ENCODE measurements at regions not wholly inside any gene's neighbourhood (a gene's known extent, or its start where the extent isn't known, plus 50 kb on each side); places are given as distances from the start of the nearest gene placed in this dataset.

DNA sequence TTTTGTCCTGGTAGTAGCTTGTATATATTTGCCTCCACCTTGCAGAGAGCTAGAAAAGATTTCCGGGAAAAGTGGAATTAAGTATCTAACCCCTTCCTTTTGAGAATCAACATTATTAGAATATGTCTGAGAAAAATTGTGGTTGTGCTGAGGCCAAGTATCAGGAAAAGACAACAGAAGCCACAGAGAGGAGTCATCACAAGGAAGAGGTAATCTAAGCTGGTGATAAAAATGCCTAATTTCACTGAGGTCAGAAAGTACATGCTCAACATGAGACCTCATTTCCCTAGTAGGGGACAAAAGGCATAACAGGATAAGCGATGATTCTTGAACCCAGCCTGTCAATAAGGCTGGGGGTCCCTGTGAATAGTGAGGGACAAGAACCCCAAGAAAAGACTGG is 97.0 kb upstream of the PDE1C start:
- ChIA-PET POLR2A (no interaction called here), CTCF (no interaction called here)
- H3K27ac Mint-ChIP-seq = no peak overlapping the region
- no peak overlapping the region for H3K27ac ChIP-seq (ENCODE audit: low read depth, low read length)
- no peaks in the 10 kb centered on the region for H3K36me3 ChIP-seq (ENCODE audit: control insufficient read depth in 2 of 3, insufficient read depth in 3 of 3, low read length in 3 of 3)
- ATAC-seq (no peak), DNase-seq (no peak)
- no peaks in the 10 kb centered on the region for H3K36me3 Mint-ChIP-seq
- no peak overlapping the region for H3K4me3 Mint-ChIP-seq
- no peaks in the 10 kb centered on the region for H3K27me3 ChIP-seq (ENCODE audit: control insufficient read depth in 2 of 2, insufficient read depth in 2 of 2, low read length in 2 of 2)
- peaks cover 0 to 2% (median 0%) of the 10 kb centered on the region in 7 donors for H3K4me1 Mint-ChIP-seq
- no peaks in the 10 kb centered on the region for H3K9me3 ChIP-seq (ENCODE audit: control insufficient read depth in 2 of 3, low read length in 3 of 3)
- H3K4me3 ChIP-seq (ENCODE audit: low read length) = no peak overlapping the region
- peaks cover 0 to 9% (median 0%) of the 10 kb centered on the region in 11 donors for H3K9me3 Mint-ChIP-seq
- no peaks in the 10 kb centered on the region for H3K4me1 ChIP-seq (ENCODE audit: control insufficient read depth in 2 of 2, insufficient read depth in 2 of 2, low read length in 2 of 2)
- intact Hi-C loops (cut with micrococcal nuclease) = no loop called here
- peaks cover 0 to 13% (median 0%) of the 10 kb centered on the region in 5 donors for H3K27me3 Mint-ChIP-seq

DNA sequence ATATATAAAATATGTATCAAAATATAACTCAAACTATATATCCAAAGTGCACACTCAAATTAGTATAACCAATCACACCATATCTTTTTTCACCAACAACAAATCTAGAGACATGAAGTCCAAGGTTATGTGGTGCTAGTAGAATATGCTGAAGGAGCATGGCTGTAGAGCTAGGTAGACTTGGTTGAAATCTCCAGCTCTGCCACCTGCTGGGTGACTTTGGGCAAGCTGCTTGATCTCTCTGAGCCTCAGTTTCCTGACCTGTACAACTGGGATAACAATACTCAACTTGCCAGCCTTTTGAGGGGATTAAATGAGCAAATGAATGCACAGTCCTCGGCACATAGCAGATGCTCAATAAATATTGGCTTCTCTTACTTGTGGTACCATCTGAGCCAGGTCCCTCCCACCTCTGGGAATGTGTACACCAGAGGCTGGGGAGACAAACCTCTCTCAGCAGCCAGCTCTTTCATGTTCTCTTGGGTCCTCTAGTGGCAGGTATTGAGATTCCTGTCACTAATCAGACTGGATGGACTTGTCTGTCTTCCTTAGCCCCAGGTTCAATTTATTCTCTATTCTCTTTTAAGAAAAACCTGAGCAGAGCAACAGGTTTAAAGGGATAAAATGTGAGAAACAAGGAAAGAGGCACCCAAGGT is 94.3 kb upstream of the PDE1C start:
- Histone ChIP-seq H3K27ac (ENCODE audit: low read depth, low read length) (no peak overlapping the region), H3K27me3 (ENCODE audit: control insufficient read depth in 2 of 2, insufficient read depth in 2 of 2, low read length in 2 of 2) (no peaks in the 10 kb centered on the region), H3K4me3 (ENCODE audit: low read length) (no peak overlapping the region), H3K36me3 (ENCODE audit: control insufficient read depth in 2 of 3, insufficient read depth in 3 of 3, low read length in 3 of 3) (no peaks in the 10 kb centered on the region), H3K9me3 (ENCODE audit: control insufficient read depth in 2 of 3, low read length in 3 of 3) (no peaks in the 10 kb centered on the region), H3K4me1 (ENCODE audit: control insufficient read depth in 2 of 2, insufficient read depth in 2 of 2, low read length in 2 of 2) (no peaks in the 10 kb centered on the region)
- Mint-ChIP-seq H3K27me3 (peaks cover 0 to 4% (median 0%) of the 10 kb centered on the region in 5 donors), H3K27ac (no peak overlapping the region), H3K4me3 (no peak overlapping the region), H3K36me3 (no peaks in the 10 kb centered on the region), H3K4me1 (peaks cover 0 to 2% (median 0%) of the 10 kb centered on the region in 7 donors), H3K9me3 (peaks cover 0 to 4% (median under 1%) of the 10 kb centered on the region in 11 donors)
- DNase-seq = no peak
- ChIA-PET CTCF (no interaction called here), POLR2A (no interaction called here)
- no peak for ATAC-seq
- intact Hi-C loops (cut with micrococcal nuclease) = no loop called here

DNA sequence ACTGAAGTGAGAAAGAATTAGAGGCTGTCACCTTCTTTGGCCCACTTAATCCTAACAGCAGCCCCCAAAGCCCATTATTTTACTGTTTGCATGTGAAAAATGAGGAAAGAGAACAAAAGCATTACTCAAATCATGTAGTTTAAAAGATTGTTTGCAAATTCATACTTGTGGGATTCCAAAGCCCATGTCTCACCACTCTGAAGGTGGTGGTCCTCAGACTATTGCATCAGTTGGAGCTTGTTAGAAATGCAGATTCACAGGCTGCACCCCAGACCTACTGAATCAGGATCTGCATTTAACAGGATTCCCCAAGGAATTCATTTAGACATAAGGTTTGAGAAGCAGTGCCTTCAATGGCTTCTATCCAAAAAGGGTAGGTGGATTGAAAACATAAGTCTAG is 93.7 kb upstream of the PDE1C start:
- Mint-ChIP-seq H3K4me3 (no peak overlapping the region), H3K27me3 (peaks cover 0 to 4% (median 0%) of the 10 kb centered on the region in 5 donors), H3K4me1 (peaks cover 0 to 2% (median 0%) of the 10 kb centered on the region in 7 donors), H3K9me3 (peaks cover 0 to 6% (median 1%) of the 10 kb centered on the region in 11 donors), H3K27ac (no peak overlapping the region), H3K36me3 (no peaks in the 10 kb centered on the region)
- no peak for DNase-seq
- ChIA-PET POLR2A (no interaction called here), CTCF (no interaction called here)
- intact Hi-C loops (cut with micrococcal nuclease) = no loop called here
- Histone ChIP-seq H3K4me3 (ENCODE audit: low read length) (no peak overlapping the region), H3K27ac (ENCODE audit: low read depth, low read length) (no peak overlapping the region), H3K4me1 (ENCODE audit: control insufficient read depth in 2 of 2, insufficient read depth in 2 of 2, low read length in 2 of 2) (no peaks in the 10 kb centered on the region), H3K9me3 (ENCODE audit: control insufficient read depth in 2 of 3, low read length in 3 of 3) (no peaks in the 10 kb centered on the region), H3K27me3 (ENCODE audit: control insufficient read depth in 2 of 2, insufficient read depth in 2 of 2, low read length in 2 of 2) (no peaks in the 10 kb centered on the region), H3K36me3 (ENCODE audit: control insufficient read depth in 2 of 3, insufficient read depth in 3 of 3, low read length in 3 of 3) (no peaks in the 10 kb centered on the region)
- ATAC-seq = no peak

DNA sequence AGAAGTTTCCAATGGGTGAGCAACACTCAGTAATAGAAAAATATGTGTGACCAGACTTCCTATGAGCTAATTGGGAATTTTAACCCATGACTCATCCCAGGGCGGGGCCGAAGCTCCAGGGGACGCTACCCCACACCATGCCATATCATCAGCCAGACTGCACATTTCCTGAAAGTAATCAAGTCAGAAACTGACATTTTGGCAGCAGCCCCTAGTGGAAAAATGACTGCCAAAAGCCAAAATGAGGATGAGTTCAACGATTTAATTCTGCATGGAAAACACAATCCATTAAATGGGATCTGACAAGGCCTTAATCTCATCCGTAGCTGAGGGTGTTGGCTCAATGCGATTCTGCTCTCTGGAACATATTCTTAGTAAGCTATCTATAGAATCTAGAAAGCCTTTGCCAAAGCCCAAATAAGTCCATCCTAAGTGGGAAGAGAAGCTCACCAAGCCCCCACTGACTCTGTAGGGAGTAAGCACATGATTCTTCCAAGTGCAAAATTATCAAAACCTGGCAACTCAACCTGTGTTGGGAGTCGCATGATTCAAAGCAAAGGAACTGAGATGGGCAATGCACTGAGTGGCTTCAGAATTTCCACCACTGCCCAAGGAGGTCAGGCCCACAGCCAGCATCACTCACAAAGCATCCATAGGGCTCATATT is 93.1 kb upstream of the PDE1C start:
- Mint-ChIP-seq H3K27me3 (peaks cover 0 to 4% (median 0%) of the 10 kb centered on the region in 5 donors), H3K4me1 (no peaks in the 10 kb centered on the region), H3K36me3 (no peaks in the 10 kb centered on the region), H3K4me3 (no peak overlapping the region), H3K27ac (no peak overlapping the region), H3K9me3 (peaks cover 0 to 6% (median 1%) of the 10 kb centered on the region in 11 donors)
- Histone ChIP-seq H3K4me1 (ENCODE audit: control insufficient read depth in 2 of 2, insufficient read depth in 2 of 2, low read length in 2 of 2) (no peaks in the 10 kb centered on the region), H3K27me3 (ENCODE audit: control insufficient read depth in 2 of 2, insufficient read depth in 2 of 2, low read length in 2 of 2) (no peaks in the 10 kb centered on the region), H3K9me3 (ENCODE audit: control insufficient read depth in 2 of 3, low read length in 3 of 3) (no peaks in the 10 kb centered on the region), H3K27ac (ENCODE audit: low read depth, low read length) (no peak overlapping the region), H3K36me3 (ENCODE audit: control insufficient read depth in 2 of 3, insufficient read depth in 3 of 3, low read length in 3 of 3) (no peaks in the 10 kb centered on the region), H3K4me3 (ENCODE audit: low read length) (no peak overlapping the region)
- ChIA-PET CTCF (no interaction called here), POLR2A (no interaction called here)
- intact Hi-C loops (cut with micrococcal nuclease) = no loop called here
- DNase-seq (no peak), ATAC-seq (no peak)

DNA sequence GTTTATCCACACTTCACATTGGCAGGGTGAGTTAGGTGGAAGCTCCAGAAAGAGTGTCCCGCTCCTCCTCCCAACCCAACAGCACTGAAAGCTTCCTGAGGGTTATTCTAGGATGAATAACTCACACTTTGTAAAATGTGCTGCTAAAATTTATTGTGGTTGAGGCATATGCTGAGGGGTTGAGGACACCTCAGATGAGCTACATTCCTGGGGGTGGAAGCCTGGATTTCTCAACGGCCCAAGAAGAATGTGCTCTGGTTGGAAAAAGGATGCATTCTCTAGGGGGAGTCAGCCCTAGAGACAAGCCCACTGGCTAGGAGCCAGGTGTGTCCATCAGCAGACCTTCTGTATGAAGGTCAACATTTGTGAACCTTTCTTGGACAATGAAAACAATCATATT is 91.5 kb upstream of the PDE1C start:
- H3K27ac Mint-ChIP-seq = no peak overlapping the region
- intact Hi-C loops (cut with micrococcal nuclease) = no loop called here
- H3K36me3 ChIP-seq (ENCODE audit: control insufficient read depth in 2 of 3, insufficient read depth in 3 of 3, low read length in 3 of 3) = no peaks in the 10 kb centered on the region
- ATAC-seq = no peak
- peaks cover 0 to 4% (median 0%) of the 10 kb centered on the region in 5 donors for H3K27me3 Mint-ChIP-seq
- H3K4me3 Mint-ChIP-seq = no peak overlapping the region
- H3K36me3 Mint-ChIP-seq = no peaks in the 10 kb centered on the region
- POLR2A ChIA-PET = no interaction called here
- CTCF ChIA-PET = no interaction called here
- H3K27ac ChIP-seq (ENCODE audit: low read depth, low read length) = no peak overlapping the region
- H3K4me1 ChIP-seq (ENCODE audit: control insufficient read depth in 2 of 2, insufficient read depth in 2 of 2, low read length in 2 of 2) = no peaks in the 10 kb centered on the region
- no peaks in the 10 kb centered on the region for H3K9me3 ChIP-seq (ENCODE audit: control insufficient read depth in 2 of 3, low read length in 3 of 3)
- H3K9me3 Mint-ChIP-seq = peaks cover 0 to 6% (median 1%) of the 10 kb centered on the region in 11 donors
- no peaks in the 10 kb centered on the region for H3K27me3 ChIP-seq (ENCODE audit: control insufficient read depth in 2 of 2, insufficient read depth in 2 of 2, low read length in 2 of 2)
- H3K4me1 Mint-ChIP-seq = no peaks in the 10 kb centered on the region
- DNase-seq = no peak
- H3K4me3 ChIP-seq (ENCODE audit: low read length) = no peak overlapping the region

DNA sequence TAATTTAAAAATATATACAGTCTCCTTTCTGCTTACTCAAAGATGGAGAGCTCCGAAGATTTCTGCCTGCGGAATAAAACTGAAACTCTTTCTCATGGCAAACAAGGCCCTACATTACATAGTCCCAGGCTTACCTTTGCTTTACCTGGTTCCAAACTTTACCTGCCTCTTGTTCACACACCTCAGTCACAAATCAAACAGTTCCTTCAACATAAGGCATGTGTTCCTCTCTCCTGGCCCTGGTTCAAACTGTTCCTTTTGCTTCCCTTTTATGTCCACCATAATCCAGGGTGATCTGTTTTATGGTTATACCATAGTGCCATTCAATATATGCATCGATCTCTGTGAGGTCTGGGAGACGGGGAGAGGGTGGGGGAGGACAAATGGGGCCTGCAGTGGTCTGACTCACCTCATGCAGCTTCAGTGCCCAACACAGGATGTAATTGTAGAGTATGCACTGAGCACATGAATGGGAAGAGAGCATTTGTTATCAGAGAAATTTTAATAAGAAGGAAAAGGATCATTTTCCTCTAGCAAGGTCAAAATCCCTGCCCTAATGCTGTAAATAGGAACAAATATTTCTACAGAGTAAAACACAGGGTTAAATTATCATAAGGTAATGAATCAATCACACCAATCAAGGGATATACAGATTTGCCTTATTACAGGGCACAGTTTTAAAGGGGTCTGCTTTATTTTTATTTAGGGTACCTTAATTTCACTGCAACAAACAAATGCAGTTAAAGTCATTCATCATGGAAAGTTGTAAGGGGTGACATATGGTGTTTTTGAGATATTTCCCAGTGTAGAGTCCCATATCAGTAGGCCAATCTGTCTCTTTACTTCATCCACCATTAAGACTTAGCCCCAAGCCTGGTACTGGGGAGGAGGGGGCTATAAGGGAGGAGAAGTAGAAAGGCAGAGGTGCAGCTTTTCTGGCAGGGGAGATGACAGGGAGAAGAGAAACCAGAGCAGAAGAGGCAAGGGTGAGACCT is 88.8 kb upstream of the PDE1C start:
- no peaks in the 10 kb centered on the region for H3K4me1 ChIP-seq (ENCODE audit: control insufficient read depth in 2 of 2, insufficient read depth in 2 of 2, low read length in 2 of 2)
- H3K4me3 ChIP-seq (ENCODE audit: low read length) = no peak overlapping the region
- intact Hi-C loops (cut with micrococcal nuclease) = no loop called here
- H3K27me3 ChIP-seq (ENCODE audit: control insufficient read depth in 2 of 2, insufficient read depth in 2 of 2, low read length in 2 of 2) = no peaks in the 10 kb centered on the region
- H3K9me3 ChIP-seq (ENCODE audit: control insufficient read depth in 2 of 3, low read length in 3 of 3) = no peaks in the 10 kb centered on the region
- POLR2A ChIA-PET = no interaction called here
- DNase-seq = no peak
- Mint-ChIP-seq H3K9me3 (peaks cover 0 to 6% (median 2%) of the 10 kb centered on the region in 11 donors), H3K27ac (no peak overlapping the region), H3K4me3 (no peak overlapping the region), H3K36me3 (no peaks in the 10 kb centered on the region), H3K27me3 (peaks cover 0 to 8% (median 4%) of the 10 kb centered on the region in 5 donors), H3K4me1 (no peaks in the 10 kb centered on the region)
- CTCF ChIA-PET = no interaction called here
- no peak overlapping the region for H3K27ac ChIP-seq (ENCODE audit: low read depth, low read length)
- no peaks in the 10 kb centered on the region for H3K36me3 ChIP-seq (ENCODE audit: control insufficient read depth in 2 of 3, insufficient read depth in 3 of 3, low read length in 3 of 3)
- no peak for ATAC-seq

Data from naive thymus-derived CD4-positive, alpha-beta T cell (primary cell).